HL-60 (cell line): ENCODE measurements at regions not wholly inside any gene's neighbourhood (a gene's known extent, or its start where the extent isn't known, plus 50 kb on each side); places are given as distances from the start of the nearest gene placed in this dataset.

Experiments
- POLR2AphosphoS5 ChIP-seq: IDR thresholded peaks from 2 replicates; pipeline ENCODE4 v1.6.1; 2012; ENCODE audit warnings: low read depth
- SPI1 ChIP-seq: IDR thresholded peaks from 2 replicates; pipeline ENCODE4 v1.6.1; 2012; ENCODE audit warnings: low read depth, mild to moderate bottlenecking, borderline replicate concordance
- TF ChIP-seq, protein P1 (sequence below): IDR thresholded peaks from one replicate; pipeline ENCODE4 v1.5.1; 2011; ENCODE audit warnings: low read length, control low read depth, inconsistent platforms; ENCODE audit not compliant: insufficient read depth

DNA sequence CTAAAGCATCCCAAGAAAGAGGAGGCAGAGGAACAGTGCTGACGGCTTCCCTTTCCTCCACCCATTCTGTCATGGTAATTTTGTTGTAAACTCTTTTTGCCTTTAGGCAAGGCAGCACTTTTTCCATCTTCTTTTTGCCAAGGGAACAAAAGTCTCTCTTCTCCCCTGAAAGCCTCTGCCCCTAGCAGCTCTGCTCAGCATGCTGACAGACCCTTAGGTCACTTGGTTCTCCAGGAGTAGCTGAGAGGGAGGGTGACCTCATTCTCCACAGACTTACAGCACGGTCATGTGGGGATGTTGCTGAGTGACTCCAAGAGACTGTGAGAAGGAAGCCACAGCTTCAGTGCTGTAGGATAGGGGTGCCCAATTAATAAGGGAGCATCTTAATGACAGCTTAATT, 81.1 kb upstream of the RALGAPA2 start:
- TF ChIP-seq, protein P1, sequence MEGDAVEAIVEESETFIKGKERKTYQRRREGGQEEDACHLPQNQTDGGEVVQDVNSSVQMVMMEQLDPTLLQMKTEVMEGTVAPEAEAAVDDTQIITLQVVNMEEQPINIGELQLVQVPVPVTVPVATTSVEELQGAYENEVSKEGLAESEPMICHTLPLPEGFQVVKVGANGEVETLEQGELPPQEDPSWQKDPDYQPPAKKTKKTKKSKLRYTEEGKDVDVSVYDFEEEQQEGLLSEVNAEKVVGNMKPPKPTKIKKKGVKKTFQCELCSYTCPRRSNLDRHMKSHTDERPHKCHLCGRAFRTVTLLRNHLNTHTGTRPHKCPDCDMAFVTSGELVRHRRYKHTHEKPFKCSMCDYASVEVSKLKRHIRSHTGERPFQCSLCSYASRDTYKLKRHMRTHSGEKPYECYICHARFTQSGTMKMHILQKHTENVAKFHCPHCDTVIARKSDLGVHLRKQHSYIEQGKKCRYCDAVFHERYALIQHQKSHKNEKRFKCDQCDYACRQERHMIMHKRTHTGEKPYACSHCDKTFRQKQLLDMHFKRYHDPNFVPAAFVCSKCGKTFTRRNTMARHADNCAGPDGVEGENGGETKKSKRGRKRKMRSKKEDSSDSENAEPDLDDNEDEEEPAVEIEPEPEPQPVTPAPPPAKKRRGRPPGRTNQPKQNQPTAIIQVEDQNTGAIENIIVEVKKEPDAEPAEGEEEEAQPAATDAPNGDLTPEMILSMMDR: no peak
- TF ChIP-seq POLR2AphosphoS5 (no peak), SPI1 (no peak)
